ENCODE measurements at regions not wholly inside any gene's neighbourhood (a gene's known extent, or its start where the extent isn't known, plus 50 kb on each side); places are given as distances from the start of the nearest gene placed in this dataset.

DNA sequence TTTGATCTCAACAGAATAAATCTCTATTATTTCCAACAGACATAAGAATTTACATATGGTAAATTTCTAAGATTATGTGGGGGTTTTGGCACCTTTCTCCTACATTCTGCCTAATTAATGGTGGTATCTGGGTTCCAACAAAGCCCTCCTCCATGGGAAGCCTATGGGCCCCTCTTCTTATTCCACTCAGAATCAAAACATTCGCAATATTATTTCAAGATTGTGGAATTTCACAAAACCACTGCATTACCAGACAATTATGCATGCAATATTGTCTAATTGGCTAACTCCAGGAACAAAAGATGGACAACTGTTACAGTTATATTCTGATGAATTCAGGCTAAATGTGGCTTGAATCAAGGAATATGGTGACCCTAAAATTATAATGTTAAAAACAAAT, 434.0 kb downstream of the NFIB start:
- no peak for TF ChIP-seq CTCF (conservative IDR thresholded peaks at IDR 0.05; ENCODE audit: low read depth, low read length)
- no peak for DNase-seq (ENCODE audit: low read depth)
- no peak overlapping the region for H3K4me3 ChIP-seq (ENCODE audit: low read length)

- no peak overlapping the region for H3K4me3 ChIP-seq (ENCODE audit: low read length)
- TF ChIP-seq CTCF (conservative IDR thresholded peaks at IDR 0.05; ENCODE audit: low read depth, low read length), result no peak
- no peak for DNase-seq (ENCODE audit: low read depth)
Measured at GRCh38 chr9:13879011-13879410, 434.9 kb downstream of the NFIB start.

- H3K4me3 ChIP-seq (ENCODE audit: low read length), result no peak overlapping the region
- DNase-seq (ENCODE audit: low read depth), result no peak
- TF ChIP-seq CTCF (conservative IDR thresholded peaks at IDR 0.05; ENCODE audit: low read depth, low read length), result no peak
Measured at GRCh38 chr9:13878241-13878711, 435.7 kb downstream of the NFIB start.

- no peak for TF ChIP-seq CTCF (conservative IDR thresholded peaks at IDR 0.05; ENCODE audit: low read depth, low read length)
Measured at GRCh38 chr9:13876741-13877140, 437.2 kb downstream of the NFIB start.

GRCh38 chr9:13873203-13873602, 440.7 kb downstream of the NFIB start:
- H3K4me3 ChIP-seq (ENCODE audit: low read length), result no peak overlapping the region
- DNase-seq (ENCODE audit: low read depth), result no peak
- no peak for TF ChIP-seq CTCF (conservative IDR thresholded peaks at IDR 0.05; ENCODE audit: low read depth, low read length)

More at GRCh38 chr9:13876741-13877140, 437.2 kb downstream of the NFIB start:
- DNase-seq (ENCODE audit: low read depth), result no peak
- no peak overlapping the region for H3K4me3 ChIP-seq (ENCODE audit: low read length)

DNA sequence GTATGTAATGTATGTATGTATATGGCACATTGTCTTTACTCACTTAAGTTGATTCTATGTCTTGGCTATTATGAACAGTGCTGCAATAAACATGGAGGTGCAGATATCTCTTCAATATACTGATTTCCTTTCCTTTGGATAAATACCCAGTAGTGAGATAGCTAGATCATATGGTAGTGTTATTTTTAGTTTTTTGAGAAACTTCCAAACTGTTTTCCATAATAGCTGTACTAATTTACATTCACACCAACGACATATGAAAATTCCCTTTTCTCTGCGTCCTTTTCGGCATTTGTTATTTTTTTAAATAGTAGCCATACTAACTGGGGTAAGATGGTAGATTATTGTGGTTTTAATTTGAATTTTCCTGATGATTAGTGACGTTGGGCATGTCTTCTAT, 445.6 kb downstream of the NFIB start:
- TF ChIP-seq CTCF (conservative IDR thresholded peaks at IDR 0.05; ENCODE audit: low read depth, low read length), result no peak
- no peak overlapping the region for H3K4me3 ChIP-seq (ENCODE audit: low read length)
- DNase-seq (ENCODE audit: low read depth), result no peak

GRCh38 chr9:13865869-13866268, 448.1 kb downstream of the NFIB start:
- no peak for DNase-seq (ENCODE audit: low read depth)
- no peak overlapping the region for H3K4me3 ChIP-seq (ENCODE audit: low read length)
- TF ChIP-seq CTCF (conservative IDR thresholded peaks at IDR 0.05; ENCODE audit: low read depth, low read length), result no peak
